ENCODE measurements at regions not wholly inside any gene's neighbourhood (a gene's known extent, or its start where the extent isn't known, plus 50 kb on each side); places are given as distances from the start of the nearest gene placed in this dataset.
A peak's percentile ranks its signal among the peaks of the same experiment; 100 is the strongest.

DNA sequence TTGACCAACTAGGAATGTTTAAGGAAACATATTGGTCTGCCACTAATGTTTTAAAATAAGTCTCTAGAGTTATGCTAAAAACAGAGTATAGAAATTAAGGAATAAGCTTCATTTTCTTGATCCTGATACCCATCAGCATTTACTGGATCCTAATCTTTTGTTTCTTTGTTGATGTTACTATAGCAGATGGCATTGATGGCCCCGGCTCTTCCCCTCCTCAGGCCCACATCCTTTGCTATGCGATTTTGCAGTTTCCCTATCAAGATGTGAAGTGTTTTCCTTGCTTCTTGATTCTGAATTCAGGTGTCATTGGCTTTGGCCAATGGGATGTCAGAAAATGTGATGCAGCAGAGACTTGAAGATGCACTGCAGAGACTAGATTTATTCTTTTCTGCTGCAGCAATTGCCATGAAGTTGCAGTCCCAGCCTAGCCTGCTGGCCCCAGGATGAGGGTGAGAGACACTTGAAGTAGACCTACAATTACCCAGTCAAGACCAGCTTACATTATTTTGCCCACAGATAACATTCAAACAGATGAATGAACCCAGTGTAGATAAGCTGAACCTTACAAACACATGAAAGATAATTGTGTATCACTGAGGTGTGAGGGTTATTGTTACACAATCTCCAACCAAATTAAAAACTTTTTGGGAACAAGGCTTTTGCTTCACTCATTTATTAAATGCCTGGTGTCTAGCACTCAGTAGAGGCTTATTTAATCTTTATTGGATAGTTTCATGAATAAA is 115.2 kb upstream of the ITGA4 start:
- DNase-seq (ENCODE audit: low read depth) = no peak

DNA sequence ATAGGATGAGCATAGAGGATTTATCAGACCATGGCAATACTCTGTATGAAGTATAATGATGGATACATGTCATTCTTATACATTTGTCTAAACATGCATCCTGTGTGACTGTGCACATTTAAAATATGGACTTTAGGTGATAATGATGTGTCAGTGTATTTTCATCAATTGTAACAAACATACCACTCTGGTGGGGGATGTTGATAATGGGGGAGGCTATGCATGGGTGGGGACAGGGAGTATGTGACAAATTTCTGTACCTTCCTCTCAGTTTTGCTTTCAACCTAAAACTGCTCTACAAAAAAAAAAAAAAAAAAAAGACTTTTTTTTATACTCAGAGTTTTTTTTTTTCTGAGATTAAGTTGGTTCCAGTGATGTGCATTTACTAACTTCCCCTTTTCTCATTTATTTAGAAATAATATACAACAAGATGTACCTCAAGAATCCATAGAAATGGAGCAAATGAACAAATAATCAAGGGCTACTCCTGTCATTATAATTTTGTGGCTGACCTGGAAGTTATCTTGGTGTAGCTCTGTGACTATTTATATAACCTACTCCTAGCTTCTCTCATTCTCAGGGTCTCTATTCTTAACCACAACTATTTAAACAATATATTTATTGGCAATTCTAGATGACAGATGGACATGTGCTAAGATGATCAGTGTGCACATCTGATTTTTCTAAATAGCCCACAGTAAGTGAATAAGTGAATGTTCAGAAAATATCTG is 108.9 kb upstream of the ITGA4 start:
- DNase-seq (ENCODE audit: low read depth) = no peak

DNA sequence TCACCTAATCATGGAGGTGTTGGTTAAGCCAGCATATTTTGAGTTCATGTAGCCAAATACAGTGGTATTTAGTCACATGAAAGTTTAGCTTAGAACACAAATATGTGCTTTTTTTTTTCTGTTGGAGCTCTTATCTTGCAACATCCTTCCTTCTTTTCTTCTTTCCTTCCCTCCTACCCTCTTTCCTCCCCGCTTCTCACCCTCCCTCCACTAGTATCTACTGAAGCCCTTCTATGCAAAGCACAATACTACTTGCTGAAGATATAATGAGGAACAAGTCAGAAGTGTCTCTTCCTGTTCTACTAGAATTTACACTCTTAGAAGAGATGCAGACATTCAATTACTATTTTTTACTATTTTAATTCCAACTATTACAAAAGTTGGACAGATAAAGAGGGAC is 105.0 kb upstream of the ITGA4 start:
- no peak for DNase-seq (ENCODE audit: low read depth)

DNA sequence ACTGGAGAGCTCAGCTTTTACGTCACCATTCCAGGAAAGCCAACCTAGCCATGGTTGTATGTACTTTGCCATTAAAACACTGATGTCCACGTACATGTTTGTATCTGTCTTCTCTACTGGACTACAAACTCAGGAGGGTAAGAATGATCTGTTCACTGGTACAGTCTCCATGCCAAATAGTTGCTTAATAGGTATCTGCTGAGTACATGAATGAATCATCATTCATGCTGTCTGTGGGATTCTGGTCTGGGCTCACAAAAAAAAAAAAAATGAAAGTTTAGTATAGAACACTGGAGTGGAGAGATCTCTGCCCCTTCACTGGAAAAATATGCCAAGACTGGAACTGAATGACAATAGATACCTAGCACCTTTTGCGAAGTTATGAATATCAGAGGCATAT is 102.6 kb upstream of the ITGA4 start:
- DNase-seq (ENCODE audit: low read depth) = peak; percentile 68

DNA sequence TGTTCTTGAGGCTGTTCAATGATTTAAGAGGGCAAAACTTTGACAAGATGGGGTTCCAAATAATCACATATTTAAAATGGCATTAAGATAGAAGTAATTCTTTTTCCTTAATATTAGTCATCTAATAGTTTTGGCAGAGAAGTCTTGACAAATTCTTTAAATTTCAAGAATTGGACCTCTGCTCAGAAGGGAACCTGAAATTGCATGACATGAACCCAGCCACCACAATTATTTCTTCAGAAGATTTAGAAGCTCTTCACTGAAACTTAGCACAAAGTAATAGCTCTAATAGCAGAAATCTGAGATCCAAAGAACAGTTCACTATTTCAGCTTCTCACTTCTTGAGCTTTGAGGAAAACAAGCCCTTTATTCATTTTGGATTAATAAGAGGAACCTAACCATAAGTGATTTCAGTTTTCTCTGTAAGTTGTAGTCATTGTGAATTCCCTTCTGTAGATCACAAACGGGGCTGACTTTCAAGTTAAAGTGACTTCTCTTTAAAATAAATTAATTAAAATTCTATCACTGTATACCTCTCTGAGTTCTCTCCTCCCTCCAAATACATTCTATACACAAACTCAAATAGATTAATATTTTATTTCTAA is 100.6 kb upstream of the ITGA4 start:
- DNase-seq (ENCODE audit: low read depth) = no peak

DNA sequence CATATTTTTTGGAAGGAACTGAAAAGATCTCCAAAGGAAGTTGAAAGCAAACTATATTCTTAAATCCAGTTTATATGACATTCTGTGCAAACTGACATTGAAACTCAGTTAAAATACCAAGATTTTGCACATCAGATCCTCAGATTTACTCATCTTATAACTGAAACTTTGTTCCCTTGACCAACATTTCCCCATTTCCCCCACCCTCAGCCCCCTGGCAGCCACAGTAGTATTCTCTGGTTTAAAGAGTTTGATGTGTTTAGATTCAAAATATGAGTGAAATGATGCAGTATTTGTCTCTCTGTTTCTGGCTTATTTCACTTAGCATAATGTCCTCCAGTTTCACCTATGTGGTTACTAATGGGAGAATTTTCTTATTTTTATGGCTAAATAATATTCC is 99.2 kb upstream of the ITGA4 start:
- no peak for DNase-seq (ENCODE audit: low read depth)

DNA sequence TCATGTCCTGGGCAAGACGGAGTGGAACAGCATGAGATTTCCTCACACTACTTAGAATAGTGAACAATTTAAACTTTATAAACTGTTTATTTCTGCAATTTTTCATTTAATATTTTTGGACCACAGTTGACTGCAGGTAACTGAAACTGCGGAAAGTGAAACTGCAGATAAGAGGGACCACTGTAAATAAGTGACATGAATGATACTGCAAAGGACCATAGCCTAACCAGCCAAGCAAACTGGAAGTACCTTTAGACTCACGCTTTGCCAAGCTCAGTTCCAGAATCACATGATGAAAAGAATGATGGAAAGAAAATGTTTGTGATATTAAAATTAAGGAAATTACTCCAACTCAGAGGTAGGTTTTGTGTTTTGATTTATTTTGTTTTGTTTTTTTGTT is 94.6 kb upstream of the ITGA4 start:
- DNase-seq (ENCODE audit: low read depth) = no peak

DNA sequence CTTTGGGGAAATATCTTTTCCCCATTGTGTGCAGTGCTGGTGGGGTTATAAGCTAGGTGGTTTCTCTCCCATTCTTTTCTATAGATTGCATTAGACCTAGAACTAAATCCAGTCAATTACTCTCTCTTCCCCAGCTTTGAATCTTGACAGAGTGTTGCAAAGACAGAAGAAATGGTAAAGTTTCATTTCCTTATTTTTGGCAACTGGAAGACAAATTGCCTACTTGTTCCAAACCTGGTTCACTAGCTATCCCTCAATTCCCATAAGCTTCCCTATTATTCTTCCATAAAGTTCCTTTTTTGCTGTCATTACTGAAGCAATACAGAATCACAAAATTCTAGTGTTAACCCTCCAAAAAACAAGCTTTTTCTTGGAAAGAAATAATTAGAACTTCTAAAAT is 94.0 kb upstream of the ITGA4 start:
- no peak for DNase-seq (ENCODE audit: low read depth)

DNA sequence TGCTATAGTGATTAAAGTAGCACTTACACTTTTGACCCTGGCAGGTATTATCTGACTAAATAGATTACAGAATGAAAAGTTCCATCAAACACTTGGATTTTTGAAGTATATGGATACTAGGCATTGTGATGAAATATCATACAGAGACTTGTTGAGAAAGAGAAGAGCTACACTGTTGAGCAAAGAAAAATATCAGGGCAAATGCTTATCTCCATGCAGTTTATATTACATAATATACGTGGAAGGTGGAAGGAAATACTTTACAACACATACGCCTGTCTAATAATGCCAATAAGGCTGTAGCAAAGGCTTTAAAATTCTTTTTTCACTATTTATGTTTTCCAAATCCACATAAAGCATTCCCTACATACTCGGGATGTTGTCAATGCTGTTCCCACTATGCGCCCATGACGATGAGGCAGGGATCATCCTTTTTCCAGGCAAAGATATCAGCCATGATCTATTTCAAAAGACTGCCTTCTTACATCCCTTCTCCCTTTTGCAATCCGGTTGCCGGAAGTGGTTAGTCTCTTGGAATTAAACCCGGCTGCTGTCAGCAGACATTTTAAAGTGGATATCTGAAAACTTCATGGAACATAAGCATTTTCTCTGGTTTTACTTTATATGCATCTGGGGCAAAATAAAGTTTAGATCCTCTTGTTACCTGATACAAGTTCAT is 92.6 kb upstream of the ITGA4 start:
- DNase-seq (ENCODE audit: low read depth) = no peak

DNA sequence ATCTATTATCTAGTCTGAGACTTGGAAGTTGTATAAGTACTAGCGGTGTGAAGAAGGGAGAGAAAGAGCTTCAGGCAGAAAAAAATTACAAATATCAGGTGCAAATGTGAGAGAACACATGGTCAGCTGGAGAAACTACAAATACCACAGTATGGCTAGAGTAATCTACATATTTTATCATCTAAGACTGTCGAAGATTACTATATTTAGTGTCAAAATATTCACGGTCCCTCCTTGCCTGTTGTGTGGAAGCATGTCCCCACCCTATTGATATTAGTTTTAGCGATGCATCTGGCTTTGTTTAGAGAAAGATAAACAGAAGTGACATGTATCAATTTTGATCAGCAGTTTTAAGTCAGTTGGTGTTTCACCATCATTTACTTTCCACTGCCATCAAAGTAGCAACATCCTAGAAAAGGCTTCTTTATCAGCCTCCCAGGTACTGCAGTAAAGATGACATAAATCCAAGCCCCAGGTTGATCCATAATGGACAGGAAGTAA is 90.5 kb upstream of the ITGA4 start:
- DNase-seq (ENCODE audit: low read depth) = no peak

DNA sequence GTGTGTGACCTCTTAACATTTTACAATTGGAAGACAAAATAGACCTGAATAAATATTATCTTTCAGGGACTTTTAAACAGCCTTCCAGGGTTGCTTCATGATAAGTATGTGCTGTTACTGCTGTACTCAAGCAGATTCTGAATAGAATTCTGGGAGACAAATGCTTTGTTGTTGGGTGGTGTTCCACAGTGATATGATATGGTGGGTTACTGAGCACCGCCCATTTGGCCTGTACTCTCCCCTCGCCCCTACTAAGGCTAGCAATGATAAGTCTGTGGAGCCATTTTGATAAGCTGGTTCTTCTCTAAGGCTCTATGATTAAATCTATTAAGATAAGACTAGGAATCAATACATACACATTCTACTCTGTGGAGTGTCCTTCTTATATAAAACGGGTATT is 89.8 kb upstream of the ITGA4 start:
- no peak for DNase-seq (ENCODE audit: low read depth)

DNA sequence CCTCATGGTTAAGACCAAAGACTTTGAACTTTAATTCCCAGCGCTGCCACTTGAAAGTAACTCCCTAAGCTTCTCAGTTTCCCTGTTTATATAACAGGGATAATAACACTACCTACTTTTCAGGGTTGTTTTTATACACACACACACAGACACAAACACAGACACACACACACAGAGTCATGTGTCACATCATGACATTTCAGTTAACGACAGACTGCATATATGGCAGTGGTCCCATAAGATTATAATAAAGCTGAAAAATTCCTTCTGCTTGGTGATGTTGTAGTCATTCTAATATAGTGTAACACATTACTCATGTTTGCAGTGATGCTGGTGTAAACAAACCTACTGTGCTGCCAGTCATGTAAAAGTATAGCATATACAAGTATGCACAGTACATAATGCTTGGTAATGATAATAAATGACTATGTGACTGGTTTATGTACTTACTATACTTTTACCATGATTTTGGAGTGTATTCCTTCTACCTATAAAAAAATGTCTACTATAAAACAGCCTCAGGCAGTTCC is 89.2 kb upstream of the ITGA4 start:
- DNase-seq (ENCODE audit: low read depth) = no peak

DNA sequence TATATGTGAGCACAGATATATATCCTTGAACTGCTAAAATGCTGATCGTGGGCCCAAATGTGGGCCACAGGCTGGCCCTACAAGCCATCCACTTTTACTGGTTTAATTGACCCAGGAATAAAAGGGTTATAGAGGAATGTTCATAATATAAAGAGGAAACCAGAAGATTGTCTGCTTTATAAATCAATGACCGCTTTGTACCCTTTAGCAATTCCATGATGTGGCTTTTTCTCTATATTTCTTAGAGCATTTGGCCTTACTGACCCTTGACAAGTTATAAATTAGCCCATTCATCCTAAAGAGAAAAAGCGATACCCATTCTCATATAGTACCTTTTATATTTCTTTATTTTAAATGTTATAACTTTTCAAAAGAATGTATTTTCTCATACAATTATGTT is 87.1 kb upstream of the ITGA4 start:
- no peak for DNase-seq (ENCODE audit: low read depth)

DNA sequence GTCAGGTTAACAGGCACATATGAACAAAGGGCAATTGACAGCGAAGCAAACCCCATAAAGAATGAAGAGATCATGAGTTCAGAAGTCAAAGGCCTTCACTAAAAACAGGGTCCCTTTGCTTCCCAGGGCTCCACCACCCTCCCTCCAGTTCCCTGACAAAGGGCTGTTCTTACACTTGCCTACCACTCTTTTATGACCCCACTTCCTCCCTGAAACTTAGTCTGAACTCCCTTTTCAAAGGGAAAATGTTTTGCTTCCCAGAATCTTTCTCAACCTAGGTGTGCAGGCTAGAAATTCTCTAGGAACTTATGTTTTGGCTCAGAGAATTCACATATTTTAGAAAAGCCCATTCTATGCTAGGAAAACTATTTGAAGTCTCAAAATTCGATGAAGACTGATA is 86.0 kb upstream of the ITGA4 start:
- no peak for DNase-seq (ENCODE audit: low read depth)

DNA sequence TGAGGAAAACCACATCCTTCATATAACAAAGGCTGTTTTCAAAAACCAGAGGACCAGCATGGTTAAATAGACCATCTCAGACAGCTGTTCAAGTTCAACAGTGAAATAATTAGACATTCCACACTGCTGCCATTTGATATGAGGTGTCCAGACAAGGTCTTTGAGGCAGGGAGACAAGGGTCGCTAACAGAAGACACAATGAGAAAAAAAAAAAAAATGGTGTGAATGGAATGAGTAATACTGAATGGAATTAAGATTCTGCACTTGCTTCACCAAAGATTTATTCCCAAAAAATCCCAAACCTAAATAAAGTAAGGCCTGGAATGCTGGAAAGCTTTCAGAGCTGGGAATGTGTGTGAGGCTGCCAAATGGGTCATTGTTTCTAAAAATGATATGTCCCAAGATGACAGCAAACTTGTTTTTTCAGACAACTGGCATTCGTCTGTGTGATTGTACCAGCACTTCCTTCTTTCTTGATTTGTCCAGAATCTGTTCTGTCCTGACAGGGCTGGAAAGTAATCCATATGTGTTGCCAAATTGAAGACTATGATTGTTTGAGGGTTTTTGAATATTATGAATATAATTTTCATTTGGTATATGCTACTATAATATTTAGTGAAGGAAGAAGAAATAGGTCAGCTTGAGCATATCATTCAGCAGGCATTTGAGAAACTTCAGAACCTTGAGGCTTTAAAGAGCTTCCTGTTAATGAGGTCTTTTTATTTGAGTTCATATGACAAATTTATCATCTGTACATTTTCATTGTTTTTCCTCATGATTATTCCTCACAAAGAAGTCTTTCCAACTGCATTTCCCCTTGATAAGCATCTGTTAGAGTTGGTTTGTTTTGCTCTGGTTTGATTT is 85.2 kb upstream of the ITGA4 start:
- DNase-seq (ENCODE audit: low read depth) = peak; percentile 78

DNA sequence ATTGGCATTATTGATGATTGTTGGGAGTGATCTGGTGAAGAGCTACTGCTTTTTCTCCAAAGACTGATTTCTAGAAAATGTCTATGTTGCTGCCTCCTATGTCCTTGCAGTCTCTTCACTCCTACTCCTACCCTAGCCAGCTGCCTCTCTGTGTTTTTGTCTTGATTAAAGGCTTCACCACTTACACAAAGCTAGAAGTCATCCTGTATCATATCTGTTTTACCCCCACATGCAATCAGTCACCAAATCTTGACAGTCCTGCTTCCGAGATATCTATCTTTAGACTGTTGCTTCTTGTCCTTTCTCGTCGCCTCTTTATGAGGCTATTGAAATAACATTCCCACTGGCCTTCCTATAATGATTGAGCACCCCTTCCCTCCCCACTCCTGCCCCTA is 84.5 kb upstream of the ITGA4 start:
- no peak for DNase-seq (ENCODE audit: low read depth)

DNA sequence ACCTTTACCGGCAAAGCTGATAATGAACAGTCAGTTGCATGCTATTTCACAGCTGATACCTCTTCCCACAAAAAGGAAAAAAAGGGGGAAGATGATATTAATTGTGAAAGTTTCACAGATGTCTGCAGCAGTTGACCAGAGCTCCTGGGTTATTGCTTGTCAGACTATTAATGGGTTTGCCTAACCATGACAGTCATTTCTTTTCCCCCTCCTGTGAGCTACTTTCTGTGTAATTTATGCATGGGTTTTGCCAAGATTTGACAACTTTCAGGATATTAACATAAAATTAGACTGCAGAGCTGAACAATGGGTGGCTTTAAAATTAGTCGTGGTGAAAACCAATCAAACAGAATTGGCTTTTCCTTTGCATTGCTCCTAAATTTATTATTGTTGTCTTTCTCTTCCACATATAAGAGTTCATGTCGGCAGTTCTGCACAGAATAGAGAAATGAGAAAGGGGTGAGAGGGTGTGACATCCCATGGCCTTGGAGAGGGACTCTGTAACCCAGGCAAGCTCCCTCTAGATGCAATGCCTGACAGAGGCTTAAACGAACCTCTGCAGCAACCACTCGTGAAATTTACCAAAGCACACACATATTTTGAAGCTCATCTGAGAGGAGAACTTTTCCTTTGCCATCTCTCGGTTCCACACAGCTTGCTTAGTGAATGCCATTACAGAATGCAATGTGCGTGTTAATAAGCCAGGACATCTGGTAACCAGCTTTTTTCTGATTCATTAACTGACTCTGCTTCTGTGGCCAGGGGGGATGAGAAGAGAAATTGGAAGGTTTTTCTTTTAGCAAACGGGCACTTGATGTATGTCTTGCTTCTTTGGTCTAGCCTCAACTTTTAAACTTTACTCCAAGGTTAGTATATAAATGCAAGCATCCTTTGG is 82.2 kb upstream of the ITGA4 start:
- DNase-seq (ENCODE audit: low read depth) = no peak

DNA sequence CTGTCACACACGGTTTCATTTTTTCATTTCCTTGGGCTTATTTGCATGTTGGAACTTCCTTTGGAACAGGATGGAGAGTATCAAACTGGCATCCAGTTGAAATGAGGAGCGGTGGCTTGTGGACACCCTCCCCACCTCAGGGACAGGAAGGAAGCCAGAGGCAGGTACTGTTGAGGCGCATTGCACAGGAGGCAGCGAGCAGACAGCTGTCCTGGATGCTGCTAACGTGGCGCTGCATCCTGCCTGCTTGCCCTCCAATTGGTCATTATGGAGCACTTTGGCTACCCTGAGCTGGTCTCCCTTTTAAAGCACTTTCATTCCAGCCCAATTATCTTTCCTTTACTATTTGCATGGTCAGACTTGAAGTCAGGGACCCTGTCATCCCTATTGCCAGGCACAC is 80.7 kb upstream of the ITGA4 start:
- DNase-seq (ENCODE audit: low read depth) = no peak

DNA sequence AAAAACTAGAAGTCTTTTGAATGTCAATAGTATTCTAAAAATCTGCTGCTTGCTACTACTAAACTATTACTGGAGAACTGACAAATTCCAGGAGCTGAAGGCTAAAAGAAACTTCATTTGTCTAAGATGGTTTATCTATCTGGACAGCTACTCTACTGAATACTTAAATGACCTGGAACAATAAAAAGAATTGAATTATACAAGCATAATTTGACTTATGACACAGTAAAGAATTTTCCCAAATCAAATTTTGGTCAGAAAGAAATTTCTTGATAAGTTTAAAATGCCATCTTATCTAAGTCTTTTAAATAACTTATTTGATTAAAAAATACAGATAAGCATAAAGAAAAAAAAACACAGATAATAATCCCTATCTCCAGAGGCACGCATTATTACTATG is 80.2 kb upstream of the ITGA4 start:
- DNase-seq (ENCODE audit: low read depth) = no peak

DNA sequence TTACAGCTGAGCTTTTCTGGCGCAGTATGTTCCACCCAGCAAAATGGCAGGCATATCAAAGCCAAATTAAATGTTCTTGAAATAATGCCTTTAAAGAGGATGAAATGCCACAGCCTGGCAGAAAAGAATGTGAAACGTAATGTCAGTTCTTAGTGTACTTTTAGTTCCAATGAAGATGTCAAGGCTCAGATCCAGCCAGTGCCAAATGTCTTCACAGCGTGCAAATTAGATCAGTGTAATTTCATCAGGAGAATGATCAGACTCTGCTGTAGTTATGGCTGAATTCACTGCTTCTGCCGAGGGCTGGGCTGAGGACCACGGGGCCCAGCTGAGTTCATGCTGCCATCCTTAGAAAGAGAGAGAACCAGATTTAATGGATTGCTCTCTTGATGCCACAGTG is 78.7 kb upstream of the ITGA4 start:
- no peak for DNase-seq (ENCODE audit: low read depth)
